SK-N-SH treated with all-trans-retinoic acid at 6 μM for 48 hours (cell line): ENCODE measurements at regions not wholly inside any gene's neighbourhood (a gene's known extent, or its start where the extent isn't known, plus 50 kb on each side); places are given as distances from the start of the nearest gene placed in this dataset.
A peak's percentile ranks its signal among the peaks of the same experiment; 100 is the strongest.

Source experiments
- GLIS3 ChIP-seq: fragments of 250-450 bp; sonication (Bioruptor Pico); IDR thresholded peaks from 2 replicates; pipeline ENCODE4 v1.5.0; 2020; ENCODE audit warnings: mild to moderate bottlenecking, moderate library complexity
- OSR1 ChIP-seq: fragments of 250-450 bp; sonication (Bioruptor Pico); IDR thresholded peaks from 2 replicates; pipeline ENCODE4 v1.8.0; 2022; ENCODE audit warnings: moderate library complexity, mild to moderate bottlenecking, inconsistent platforms
- TF ChIP-seq, protein P1 (sequence below): fragments of 250-450 bp; sonication (Bioruptor Pico); IDR thresholded peaks from 2 replicates; pipeline ENCODE4 v1.5.1; 2020; ENCODE audit warnings: low read depth, mild to moderate bottlenecking, moderate library complexity

- TF ChIP-seq OSR1 (CRISPR knock-in tag) (no peak), GLIS3 (CRISPR knock-in tag) (0 out of 2 replicates have a peak, but pooled peaks have one; percentile 71)
- TF ChIP-seq, protein P1, sequence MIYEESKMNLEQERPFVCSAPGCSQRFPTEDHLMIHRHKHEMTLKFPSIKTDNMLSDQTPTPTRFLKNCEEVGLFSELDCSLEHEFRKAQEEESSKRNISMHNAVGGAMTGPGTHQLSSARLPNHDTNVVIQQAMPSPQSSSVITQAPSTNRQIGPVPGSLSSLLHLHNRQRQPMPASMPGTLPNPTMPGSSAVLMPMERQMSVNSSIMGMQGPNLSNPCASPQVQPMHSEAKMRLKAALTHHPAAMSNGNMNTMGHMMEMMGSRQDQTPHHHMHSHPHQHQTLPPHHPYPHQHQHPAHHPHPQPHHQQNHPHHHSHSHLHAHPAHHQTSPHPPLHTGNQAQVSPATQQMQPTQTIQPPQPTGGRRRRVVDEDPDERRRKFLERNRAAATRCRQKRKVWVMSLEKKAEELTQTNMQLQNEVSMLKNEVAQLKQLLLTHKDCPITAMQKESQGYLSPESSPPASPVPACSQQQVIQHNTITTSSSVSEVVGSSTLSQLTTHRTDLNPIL (CRISPR knock-in tag) = no peak; the same call in 1 of the 2 replicates
These were observed 300.1 kb downstream of the TBC1D4 start for GRCh38 chr13:75181906-75182305.
